Kidney (tissue), 13 donors: ENCODE measurements at regions not wholly inside any gene's neighbourhood (a gene's known extent, or its start where the extent isn't known, plus 50 kb on each side); places are given as distances from the start of the nearest gene placed in this dataset.

Source experiments
- DNase-seq, 5 donors: peaks; one replicate each; pipeline ENCODE4 v3.0.0-alpha.2; 2013 to 2020
- FAIRE-seq: peaks from 2 replicates; lab custom pipeline; 2012; peaks lifted over from hg19 to GRCh38; lab: Jason Lieb, UNC
- H3K27ac ChIP-seq, 2 donors: one replicate each; pipeline ENCODE4 v1.7.0; 2013; ENCODE audit warnings: low read depth in 2 of 2, low read length in 2 of 2, inconsistent platforms in 1 of 2
- H3K27me3 ChIP-seq: one replicate; pipeline ENCODE4 v1.7.1; 2013; ENCODE audit warnings: low read length, inconsistent platforms; ENCODE audit not compliant: control insufficient read depth, insufficient read depth
- H3K36me3 ChIP-seq, 3 donors: one replicate each; pipeline versions ENCODE4 v1.7.0 to v1.7.1; 2013; ENCODE audit warnings: low read length in 3 of 3, control low read depth in 1 of 3, inconsistent platforms in 1 of 3; ENCODE audit not compliant: insufficient read depth in 3 of 3, control insufficient read depth in 2 of 3
- H3K4me1 ChIP-seq, 3 donors: one replicate each; pipeline versions ENCODE4 v1.7.0 to v1.7.1; 2013; ENCODE audit warnings: low read length in 3 of 3, inconsistent platforms in 1 of 3, low read depth in 1 of 3; ENCODE audit not compliant: control insufficient read depth in 2 of 3, insufficient read depth in 2 of 3
- H3K4me3 ChIP-seq, 3 donors: one replicate each; pipeline versions ENCODE4 v1.7.0 to v1.8.1; 2013; ENCODE audit warnings: low read length in 3 of 3, control low read depth in 1 of 3, inconsistent platforms in 1 of 3
- H3K9ac ChIP-seq, 3 donors: one replicate each; pipeline versions ENCODE4 v1.7.0 to v1.7.1; 2013; ENCODE audit warnings: low read length in 3 of 3, control low read depth in 1 of 3, inconsistent platforms in 1 of 3
- H3K9me3 ChIP-seq, 3 donors: one replicate each; pipeline versions ENCODE4 v1.7.0 to v1.7.1; 2013; ENCODE audit warnings: low read length in 3 of 3, control low read depth in 1 of 3, inconsistent platforms in 1 of 3; ENCODE audit not compliant: control insufficient read depth in 2 of 3, insufficient read depth in 1 of 3
- CTCF ChIP-seq: IDR thresholded peaks from 3 replicates; pipeline ENCODE4 v1.5.1; 2012; ENCODE audit warnings: mild to moderate bottlenecking, moderate library complexity, borderline replicate concordance; ENCODE audit not compliant: insufficient read depth; ENCODE audit errors: extremely low read depth
- intact Hi-C: fragments of 100-400 bp; cut with DNase I; formaldehyde crosslinking; loops from one replicate; pipeline ENCODE4 v1.11.1; 2022
- donor health status: control.
- donor health status: control.
- donor health status: control.
- donor health status: control.
- donor health status: control.
- donor health status: DM: yes; HTN: yes; CAD: no.
- donor health status: Normal renal cell carcinoma (clear cell type).

GRCh38 chr10:35696392-35697287 is 54.5 kb upstream of the FZD8 start:
- intact Hi-C loops, result no loop called here
- Histone ChIP-seq H3K27ac (no peak overlapping the region), H3K27me3 (no peaks in the 10 kb centered on the region), H3K9me3 (no peaks in the 10 kb centered on the region), H3K4me3 (no peak overlapping the region), H3K9ac (no peak overlapping the region), H3K4me1 (peaks cover 0 to 2% (median 0%) of the 10 kb centered on the region in 3 donors), H3K36me3 (no peaks in the 10 kb centered on the region)
- TF ChIP-seq CTCF, result no peak
- FAIRE-seq, result no peak
- DNase-seq, result no peak

GRCh38 chr10:35693800-35694199 is 51.7 kb upstream of the FZD8 start:
- no peak for TF ChIP-seq CTCF
- H3K4me3 ChIP-seq, result no peak overlapping the region
- no peaks in the 10 kb centered on the region for H3K27me3 ChIP-seq
- H3K27ac ChIP-seq, result no peak overlapping the region
- no peaks in the 10 kb centered on the region for H3K9me3 ChIP-seq
- H3K36me3 ChIP-seq, result no peaks in the 10 kb centered on the region
- H3K4me1 ChIP-seq, result no peaks in the 10 kb centered on the region
- no peak for DNase-seq
- no peak for FAIRE-seq
- H3K9ac ChIP-seq, result no peak overlapping the region
- intact Hi-C loops, result no loop called here
